ENCODE measurements at regions not wholly inside any gene's neighbourhood (a gene's known extent, or its start where the extent isn't known, plus 50 kb on each side); places are given as distances from the start of the nearest gene placed in this dataset.

- no peak overlapping the region for H3K27ac ChIP-seq
- TF ChIP-seq, protein P1, sequence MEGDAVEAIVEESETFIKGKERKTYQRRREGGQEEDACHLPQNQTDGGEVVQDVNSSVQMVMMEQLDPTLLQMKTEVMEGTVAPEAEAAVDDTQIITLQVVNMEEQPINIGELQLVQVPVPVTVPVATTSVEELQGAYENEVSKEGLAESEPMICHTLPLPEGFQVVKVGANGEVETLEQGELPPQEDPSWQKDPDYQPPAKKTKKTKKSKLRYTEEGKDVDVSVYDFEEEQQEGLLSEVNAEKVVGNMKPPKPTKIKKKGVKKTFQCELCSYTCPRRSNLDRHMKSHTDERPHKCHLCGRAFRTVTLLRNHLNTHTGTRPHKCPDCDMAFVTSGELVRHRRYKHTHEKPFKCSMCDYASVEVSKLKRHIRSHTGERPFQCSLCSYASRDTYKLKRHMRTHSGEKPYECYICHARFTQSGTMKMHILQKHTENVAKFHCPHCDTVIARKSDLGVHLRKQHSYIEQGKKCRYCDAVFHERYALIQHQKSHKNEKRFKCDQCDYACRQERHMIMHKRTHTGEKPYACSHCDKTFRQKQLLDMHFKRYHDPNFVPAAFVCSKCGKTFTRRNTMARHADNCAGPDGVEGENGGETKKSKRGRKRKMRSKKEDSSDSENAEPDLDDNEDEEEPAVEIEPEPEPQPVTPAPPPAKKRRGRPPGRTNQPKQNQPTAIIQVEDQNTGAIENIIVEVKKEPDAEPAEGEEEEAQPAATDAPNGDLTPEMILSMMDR (conservative IDR thresholded peaks at IDR 0.05), result no peak
- TF ChIP-seq ZFX (IDR thresholded peaks at IDR 0.05), result no peak
These were observed 177.9 kb downstream of the PTH2R start for GRCh38 chr2:208584378-208584985.

GRCh38 chr2:208586516-208586915 is 179.9 kb downstream of the PTH2R start:
- H3K27ac ChIP-seq, result no peak overlapping the region
- TF ChIP-seq, protein P1 (conservative IDR thresholded peaks at IDR 0.05), result no peak
- TF ChIP-seq ZFX (IDR thresholded peaks at IDR 0.05), result no peak

DNA sequence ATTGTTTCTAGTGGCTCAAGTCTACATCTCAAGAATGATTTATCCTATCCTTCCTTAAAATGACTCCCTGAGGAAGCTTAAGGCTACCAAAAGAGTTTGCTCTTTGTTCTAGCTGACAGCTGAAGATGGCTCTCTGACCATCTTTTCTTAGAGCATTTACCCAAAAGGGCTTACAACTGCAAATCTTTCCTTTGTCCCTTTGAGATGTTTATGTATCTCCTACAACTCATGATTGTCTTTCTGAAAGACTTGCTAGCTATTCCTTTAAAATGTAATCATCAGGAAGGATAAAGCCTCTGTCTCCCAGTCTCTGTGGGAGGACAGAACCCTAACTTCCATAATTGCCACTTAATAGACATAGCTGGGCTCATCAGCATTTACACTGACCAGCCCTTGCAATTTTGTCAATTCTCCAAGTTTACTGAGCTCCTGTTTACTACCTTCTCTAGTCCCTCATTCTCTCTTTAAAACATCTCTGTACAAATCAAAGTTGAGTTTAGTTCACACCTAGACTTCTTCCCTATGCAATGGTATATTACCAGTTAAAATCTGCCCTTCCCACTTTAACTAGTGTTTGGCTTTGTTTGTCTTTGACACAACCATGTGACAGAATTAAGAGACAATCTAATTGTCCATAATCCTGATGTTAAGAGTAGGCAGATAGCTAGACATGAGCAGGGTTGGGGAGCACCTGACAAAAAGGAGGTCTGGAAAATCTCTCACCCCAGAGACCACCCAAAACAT is 188.2 kb downstream of the PTH2R start:
- no peak overlapping the region for H3K27ac ChIP-seq
- TF ChIP-seq, protein P1 (conservative IDR thresholded peaks at IDR 0.05), result no peak
- no peak for TF ChIP-seq ZFX (IDR thresholded peaks at IDR 0.05)

DNA sequence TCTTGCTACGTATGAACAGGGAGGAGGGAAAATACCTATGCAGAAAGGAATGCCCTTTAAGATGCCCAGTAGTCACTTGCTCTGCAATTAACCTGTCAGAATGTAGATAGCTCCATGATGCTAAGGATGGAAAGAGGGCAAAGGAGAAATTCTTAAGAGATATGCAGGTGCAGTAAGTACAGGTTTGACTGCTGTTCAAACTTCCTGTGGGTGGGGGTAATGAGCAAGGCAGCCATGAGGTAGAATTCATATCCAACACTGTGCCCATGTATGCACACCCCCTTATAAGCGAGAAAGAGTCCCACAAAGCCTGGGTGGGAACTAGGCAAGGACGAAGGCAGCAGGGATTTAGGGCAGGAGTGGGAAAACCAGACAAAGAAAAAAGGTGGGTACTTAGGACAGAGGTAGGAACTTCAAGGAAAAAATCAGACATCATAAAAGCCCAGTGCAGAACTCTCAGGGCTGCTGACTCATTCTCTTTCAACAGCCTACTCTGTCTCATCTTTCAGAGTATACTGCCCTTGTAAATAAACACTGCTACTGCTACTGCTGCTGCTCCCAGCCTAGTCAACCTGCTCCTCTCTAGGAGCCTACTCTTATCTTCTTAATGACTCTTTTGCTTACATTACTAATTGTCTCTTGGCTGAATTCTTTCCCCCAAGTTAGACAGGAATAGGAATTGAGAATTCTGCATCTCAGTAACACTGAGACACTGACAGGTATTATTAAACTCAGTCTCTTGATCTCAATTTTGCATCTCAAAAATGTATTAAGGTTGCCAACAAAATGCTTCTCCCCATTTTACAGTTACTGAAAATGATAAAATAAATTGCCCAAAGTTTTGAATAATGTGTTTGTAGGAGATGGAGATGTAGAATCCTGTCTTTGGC is 189.0 kb downstream of the PTH2R start:
- TF ChIP-seq ZFX (IDR thresholded peaks at IDR 0.05), result no peak
- TF ChIP-seq, protein P1 (conservative IDR thresholded peaks at IDR 0.05), result no peak
- no peak overlapping the region for H3K27ac ChIP-seq

- TF ChIP-seq ZFX (IDR thresholded peaks at IDR 0.05), result no peak
- TF ChIP-seq, protein P1 (conservative IDR thresholded peaks at IDR 0.05), result no peak
These were observed 201.1 kb downstream of the PTH2R start for GRCh38 chr2:208607694-208608093.

GRCh38 chr2:208608122-208608835 is 201.7 kb downstream of the PTH2R start:
- H3K27ac ChIP-seq, result no peak overlapping the region
- TF ChIP-seq, protein P1 (conservative IDR thresholded peaks at IDR 0.05), result no peak
- TF ChIP-seq ZFX (IDR thresholded peaks at IDR 0.05), result no peak

More at GRCh38 chr2:208607694-208608093, 201.1 kb downstream of the PTH2R start:
- H3K27ac ChIP-seq, result no peak overlapping the region
